ENCODE measurements at regions not wholly inside any gene's neighbourhood (a gene's known extent, or its start where the extent isn't known, plus 50 kb on each side); places are given as distances from the start of the nearest gene placed in this dataset.
"Not testable (repeated sequence)": the region's sequence is repeated elsewhere in the genome, so short reads cannot be mapped to it uniquely, and the experiment has no call there.

DNA sequence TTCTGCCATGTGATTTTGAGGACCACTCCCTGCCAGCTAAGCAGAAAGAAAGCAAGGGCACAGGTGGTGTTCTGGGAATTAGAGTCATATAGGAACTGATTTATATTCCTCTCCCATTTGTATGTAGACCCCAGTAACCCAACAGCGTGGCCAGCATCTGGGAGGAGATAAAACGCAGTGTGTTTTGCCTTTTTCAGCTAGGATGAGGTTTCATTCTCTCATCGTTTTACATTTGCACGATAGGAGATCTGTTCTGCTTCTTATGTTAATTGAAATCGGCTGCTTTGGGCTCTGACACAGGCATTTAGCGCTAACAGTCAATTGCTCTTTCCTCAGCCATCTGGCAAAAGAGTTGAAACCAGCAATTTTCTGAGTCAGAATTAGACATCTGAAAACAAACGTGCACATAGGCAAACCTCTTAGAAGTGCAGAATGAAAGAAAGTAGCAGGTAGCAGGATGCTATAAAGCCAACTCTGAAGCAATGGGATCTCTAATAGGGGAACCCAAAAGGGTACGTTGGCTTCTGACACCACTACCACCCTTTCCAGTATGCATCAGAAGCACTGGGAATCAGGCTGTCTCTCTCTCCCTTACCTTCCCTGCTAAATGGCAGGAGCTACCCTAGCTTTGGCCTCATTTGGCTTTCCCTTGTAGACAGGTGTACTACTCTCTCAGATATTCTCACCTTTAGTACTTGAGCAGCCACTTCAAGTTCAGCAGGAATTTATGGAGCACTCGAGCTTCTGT is 219.1 kb downstream of the PHLDA1 start:
- in situ Hi-C loops (cut with MboI; ENCODE audit: low sequenced_read_pairs) = loop anchor here (25.0 kb wide), 1 partner anchor 225 kb away; the partner anchor contains the start of gene PHLDA1

DNA sequence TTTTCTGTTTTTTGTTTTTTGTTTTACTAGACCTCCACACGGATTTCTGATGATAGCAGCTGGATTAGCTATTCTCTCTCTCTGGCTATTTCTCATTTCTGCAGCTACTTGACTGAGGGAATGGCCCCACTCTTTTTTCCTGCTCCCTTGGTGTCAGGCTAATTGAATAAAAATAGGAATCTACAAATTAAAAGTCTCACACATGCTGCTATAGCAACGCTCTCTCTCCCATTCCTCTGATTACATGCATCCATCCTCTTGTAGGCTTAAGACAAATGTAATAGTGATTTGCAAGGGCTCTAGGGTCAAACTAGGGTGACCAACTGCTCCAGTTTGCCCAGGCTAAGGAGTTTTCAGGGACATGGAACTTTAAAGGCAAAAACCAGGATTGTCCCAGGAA is 221.8 kb downstream of the PHLDA1 start:
- in situ Hi-C loops (cut with MboI; ENCODE audit: low sequenced_read_pairs) = loop anchor here (25.0 kb wide), 1 partner anchor 228 kb away; the partner anchor contains the start of gene PHLDA1

DNA sequence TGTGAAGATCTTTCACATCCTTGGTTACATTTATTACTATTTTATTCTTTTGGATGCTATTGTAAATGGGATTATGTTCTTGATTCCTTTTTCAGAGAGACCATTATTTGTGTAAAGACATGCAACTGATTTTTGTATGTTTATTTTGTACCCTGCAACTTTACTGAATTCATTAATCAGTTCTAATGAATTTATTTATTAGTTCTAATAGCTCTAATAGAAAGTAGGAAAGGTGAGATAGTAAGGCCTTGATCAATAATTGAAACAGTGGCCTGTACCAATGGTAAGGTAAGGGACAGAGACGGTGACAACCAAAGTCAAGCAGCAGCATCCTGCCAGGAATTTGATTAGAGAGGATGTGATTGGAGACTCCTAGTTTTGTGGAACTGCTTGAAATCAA is 224.1 kb downstream of the PHLDA1 start:
- in situ Hi-C loops (cut with MboI; ENCODE audit: low sequenced_read_pairs) = loop anchor here (25.0 kb wide), 1 partner anchor 230 kb away; the partner anchor contains the start of gene PHLDA1

DNA sequence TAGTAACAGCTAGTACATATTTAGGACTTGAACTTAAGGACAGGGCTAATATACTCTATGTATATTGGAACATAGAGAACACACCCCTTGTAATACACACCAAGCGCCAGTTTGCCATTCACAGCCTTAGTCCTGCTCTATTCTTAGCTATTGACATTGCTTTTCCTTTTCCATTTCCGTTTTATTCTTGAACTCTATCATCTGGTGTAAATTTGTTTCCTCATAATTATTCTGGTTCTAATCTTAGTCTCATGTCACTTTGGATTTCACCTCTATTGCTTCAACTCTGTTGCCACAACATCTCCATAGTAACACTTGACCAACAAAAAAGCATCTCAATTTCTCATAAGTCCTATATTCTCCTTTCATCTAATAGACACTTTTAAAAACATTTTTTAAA is 225.7 kb downstream of the PHLDA1 start:
- in situ Hi-C loops (cut with MboI; ENCODE audit: low sequenced_read_pairs) = loop anchor here (25.0 kb wide), 1 partner anchor 231 kb away; the partner anchor contains the start of gene PHLDA1

DNA sequence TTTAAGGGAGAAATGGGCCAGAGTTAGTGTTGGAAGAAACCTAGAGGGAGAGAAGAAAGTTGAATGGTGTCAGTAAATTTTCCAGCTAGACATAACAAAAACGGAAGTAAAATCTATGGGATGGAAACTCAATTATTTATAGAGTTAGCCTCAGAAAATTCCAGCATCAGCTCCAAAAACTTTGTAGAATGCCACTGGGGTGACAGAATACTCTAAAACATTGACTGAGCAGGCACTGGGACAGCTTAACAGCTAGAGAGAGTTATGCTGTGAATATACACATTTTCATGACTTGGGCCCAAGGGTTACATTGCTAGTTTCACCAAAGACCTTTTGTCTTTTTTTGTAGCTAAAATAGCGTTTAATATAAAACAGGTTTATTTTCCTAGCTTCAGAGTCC is 226.3 kb downstream of the PHLDA1 start:
- in situ Hi-C loops (cut with MboI; ENCODE audit: low sequenced_read_pairs) = loop anchor here (25.0 kb wide), 1 partner anchor 232 kb away; the partner anchor contains the start of gene PHLDA1

GRCh38 chr12:75798136-75798926 is 233.2 kb downstream of the PHLDA1 start:
- in situ Hi-C loops (cut with MboI; ENCODE audit: low sequenced_read_pairs) = no loop called here

DNA sequence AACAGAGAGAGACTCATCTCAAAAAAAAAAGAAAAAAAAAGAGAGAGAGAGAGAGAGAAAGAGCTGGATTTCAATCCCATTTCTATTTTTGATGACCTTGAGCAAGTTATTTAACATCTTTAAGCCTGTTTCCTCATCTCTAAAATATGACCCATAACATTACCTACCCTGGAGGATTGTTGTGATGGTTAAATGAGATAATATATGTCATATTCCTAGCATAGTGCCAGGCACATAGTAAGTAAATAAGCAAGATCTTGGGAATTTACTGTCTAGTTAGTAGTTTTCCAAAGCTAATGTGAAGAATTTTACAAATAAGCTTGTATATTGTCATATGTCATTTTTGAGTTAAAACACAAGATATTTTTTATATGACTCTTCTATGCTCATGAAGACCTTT is 236.5 kb downstream of the PHLDA1 start:
- in situ Hi-C loops (cut with MboI; ENCODE audit: low sequenced_read_pairs) = no loop called here

DNA sequence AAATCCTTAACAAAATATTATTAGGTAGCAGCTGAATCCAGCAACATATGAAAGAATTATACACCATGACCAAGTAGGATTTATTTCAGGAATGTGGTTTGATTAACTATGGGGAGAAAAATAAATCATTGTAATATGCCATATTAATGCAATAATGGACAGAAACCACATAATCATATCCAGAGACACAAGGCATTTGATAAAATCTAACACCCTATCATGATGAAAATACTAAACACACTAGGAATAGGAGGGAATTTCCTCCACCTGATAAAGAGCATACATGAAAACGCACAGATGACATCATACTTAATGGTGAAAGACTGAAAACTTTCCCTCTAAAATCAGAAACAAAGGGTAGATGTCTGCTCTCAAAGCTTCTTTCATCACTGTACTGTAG is 238.9 kb downstream of the PHLDA1 start:
- in situ Hi-C loops (cut with MboI; ENCODE audit: low sequenced_read_pairs) = no loop called here

DNA sequence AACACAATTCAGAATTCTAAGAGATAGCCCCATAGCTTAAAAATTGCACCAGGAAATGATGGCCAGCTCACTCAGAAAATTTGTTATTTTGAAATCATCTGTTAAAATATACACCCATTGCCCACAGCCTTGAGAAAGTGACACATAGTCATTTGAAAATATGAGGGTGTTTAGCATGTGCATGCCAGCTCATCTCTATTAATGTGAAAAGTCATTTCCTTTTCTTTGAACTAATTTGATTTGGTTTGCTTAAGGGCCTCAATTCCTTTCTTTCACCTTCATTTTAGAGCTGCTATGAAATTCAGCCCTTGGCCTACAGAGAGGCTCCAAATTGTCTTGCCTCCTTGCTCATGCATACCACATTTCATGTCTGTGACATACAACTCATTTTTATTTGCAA is 241.4 kb downstream of the PHLDA1 start:
- in situ Hi-C loops (cut with MboI; ENCODE audit: low sequenced_read_pairs) = no loop called here

GRCh38 chr12:75787146-75787545 is 244.4 kb downstream of the PHLDA1 start:
- in situ Hi-C loops (cut with MboI; ENCODE audit: low sequenced_read_pairs) = not testable (repeated sequence)

GRCh38 chr12:75786070-75786469 is 245.5 kb downstream of the PHLDA1 start:
- in situ Hi-C loops (cut with MboI; ENCODE audit: low sequenced_read_pairs) = no loop called here

DNA sequence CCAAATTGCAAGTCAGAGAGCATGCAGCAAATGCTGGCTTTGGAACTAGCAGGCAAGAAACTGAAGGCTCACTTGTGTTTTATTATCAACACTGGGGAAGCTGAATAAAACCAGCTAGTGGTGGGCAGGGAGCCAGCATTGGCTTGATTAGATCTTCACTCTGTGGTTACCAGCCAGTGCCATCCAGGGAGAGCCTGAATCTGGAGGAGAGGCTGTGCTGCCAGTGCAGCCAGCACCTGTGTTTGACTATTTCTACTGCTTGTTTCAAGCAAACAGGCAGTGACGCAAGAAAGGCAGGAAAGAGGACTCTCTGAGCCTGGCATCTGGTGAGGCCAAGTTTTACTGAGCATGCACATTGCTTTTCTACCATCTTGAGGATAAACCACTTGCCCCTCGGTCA is 247.0 kb downstream of the PHLDA1 start:
- in situ Hi-C loops (cut with MboI; ENCODE audit: low sequenced_read_pairs) = no loop called here

DNA sequence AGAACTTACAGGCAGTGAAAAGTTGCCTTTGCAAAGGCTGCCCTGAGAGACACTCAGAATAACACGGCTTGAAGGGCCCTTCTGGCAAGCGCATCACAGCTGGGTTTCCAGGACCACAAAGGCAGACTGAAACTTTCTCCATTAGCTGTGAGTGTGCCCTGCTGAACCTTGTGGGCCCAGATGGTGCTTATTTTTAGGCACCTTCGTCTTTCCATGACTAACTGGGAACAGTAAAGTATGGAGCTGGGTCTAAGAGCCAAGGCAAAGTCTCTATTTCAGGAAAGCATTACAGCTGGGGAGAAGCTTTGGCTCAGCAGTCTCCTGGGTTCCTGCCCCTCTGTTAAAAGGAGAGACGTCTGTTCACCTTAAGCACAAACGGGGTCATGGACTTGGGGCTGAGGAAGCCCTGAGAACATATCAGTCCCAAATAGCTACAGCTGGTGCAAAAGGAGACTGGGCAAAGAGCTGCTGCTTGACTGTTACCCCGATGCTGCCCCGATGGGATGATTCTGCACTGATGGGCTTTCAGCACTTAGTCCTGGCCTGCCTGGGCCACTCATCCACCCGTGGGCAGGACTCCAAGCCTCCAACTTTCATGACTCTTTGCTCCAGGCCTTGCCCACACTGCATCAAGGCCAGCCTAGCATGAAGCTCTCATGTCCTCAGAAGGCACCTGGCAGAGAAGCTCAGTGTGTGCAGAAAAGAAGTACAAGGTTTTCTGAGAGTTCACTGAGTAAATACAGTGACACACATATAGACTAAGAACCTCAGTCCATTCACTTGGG is 248.3 kb downstream of the PHLDA1 start:
- in situ Hi-C loops (cut with MboI; ENCODE audit: low sequenced_read_pairs) = no loop called here

DNA sequence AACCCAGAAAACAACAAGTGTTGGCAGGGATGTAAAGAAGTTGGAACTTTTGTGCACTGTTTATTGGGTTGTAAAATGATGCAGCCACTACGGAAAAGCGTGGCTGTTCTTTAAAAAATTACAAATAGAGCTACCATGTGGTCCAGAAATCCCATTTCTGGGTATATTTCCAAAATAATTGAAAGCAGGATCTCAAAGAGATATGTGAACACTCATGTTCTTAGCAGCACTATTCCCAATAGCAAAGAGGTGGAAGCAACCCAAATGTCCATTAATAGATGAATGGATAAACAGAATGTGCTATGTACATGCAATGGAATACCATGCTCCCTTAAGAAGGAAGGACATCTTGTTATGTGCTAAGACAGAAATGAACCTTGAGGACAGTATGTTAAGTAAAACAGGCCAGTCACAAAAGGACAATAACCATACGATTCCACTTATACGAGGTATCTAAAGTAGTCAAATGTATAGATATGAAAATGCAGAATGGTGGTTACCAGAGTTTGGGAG is 249.5 kb downstream of the PHLDA1 start:
- in situ Hi-C loops (cut with MboI; ENCODE audit: low sequenced_read_pairs) = no loop called here

- in situ Hi-C loops (cut with MboI; ENCODE audit: low sequenced_read_pairs) = no loop called here
These were observed 250.0 kb downstream of the PHLDA1 start for GRCh38 chr12:75781532-75782046.

DNA sequence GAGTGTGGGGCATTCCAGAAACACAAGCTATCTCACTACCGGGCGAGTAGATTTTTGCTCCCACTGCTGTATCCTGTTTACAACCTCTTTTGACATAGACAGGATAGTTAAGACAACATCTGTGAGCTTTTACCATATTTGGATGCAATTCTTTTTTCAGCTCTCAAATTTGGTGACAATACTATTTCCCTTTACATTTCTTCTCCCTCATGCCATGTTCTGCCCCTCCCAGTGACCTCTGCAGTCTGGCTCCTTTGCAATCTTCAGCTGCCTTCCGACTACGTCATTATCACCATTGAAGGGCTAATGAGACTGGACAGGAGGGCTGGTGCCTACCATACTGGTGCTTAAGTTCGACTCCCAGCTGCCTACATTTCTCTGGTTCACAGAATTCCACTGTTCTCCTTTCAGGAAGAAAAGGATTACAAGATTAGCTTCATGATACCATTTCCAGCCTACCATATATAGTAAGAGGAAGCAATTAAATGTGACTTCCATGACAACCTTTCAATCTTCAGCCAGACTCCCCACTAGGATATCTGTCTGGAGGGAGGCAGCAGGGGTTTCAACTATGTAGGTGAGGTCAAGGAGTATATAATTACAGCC is 251.6 kb downstream of the PHLDA1 start:
- in situ Hi-C loops (cut with MboI; ENCODE audit: low sequenced_read_pairs) = no loop called here

- in situ Hi-C loops (cut with MboI; ENCODE audit: low sequenced_read_pairs) = no loop called here
These were observed 257.1 kb downstream of the PHLDA1 start for GRCh38 chr12:75774261-75775052.

DNA sequence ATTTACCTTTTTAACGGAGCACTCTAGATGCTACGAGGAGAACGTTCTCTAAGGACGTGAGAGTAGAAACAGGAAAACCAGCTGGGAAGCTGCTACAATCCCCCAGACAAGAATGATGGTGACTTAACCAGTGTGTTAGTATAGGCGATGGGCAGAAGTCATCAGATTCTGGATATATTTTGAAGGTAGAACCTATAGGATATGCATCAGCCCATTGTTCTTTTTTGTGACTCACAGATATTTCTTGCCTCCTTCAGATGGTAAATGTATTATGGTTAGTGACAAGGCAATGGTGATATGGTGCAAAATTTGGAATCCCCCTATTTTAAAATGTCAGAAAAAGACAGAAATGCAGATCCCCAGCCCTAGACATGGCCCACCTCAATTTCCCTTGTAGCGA is 258.2 kb downstream of the PHLDA1 start:
- in situ Hi-C loops (cut with MboI; ENCODE audit: low sequenced_read_pairs) = no loop called here

- in situ Hi-C loops (cut with MboI; ENCODE audit: low sequenced_read_pairs) = no loop called here
These were observed 259.6 kb upstream of the KRR1 start for GRCh38 chr12:75771023-75771422.
